ENCODE measurements at regions not wholly inside any gene's neighbourhood (a gene's known extent, or its start where the extent isn't known, plus 50 kb on each side); places are given as distances from the start of the nearest gene placed in this dataset.

GRCh38 chr3:59138966-59139365 lies 89.1 kb upstream of the CFAP20DC start:
- no peak for DNase-seq (ENCODE audit: low spot score)

GRCh38 chr3:59137415-59137814 lies 87.6 kb upstream of the CFAP20DC start:
- no peak for DNase-seq (ENCODE audit: low spot score)

GRCh38 chr3:59136081-59136480 lies 86.3 kb upstream of the CFAP20DC start:
- no peak for DNase-seq (ENCODE audit: low spot score)

GRCh38 chr3:59135096-59135495 lies 85.3 kb upstream of the CFAP20DC start:
- no peak for DNase-seq (ENCODE audit: low spot score)

GRCh38 chr3:59133311-59133710 lies 83.5 kb upstream of the CFAP20DC start:
- DNase-seq (ENCODE audit: low spot score): no peak

- no peak for DNase-seq (ENCODE audit: low spot score)
Observed at GRCh38 chr3:59131016-59131766, 81.4 kb upstream of the CFAP20DC start.

- DNase-seq (ENCODE audit: low spot score): no peak
Observed at GRCh38 chr3:59128685-59129084, 78.9 kb upstream of the CFAP20DC start.

- DNase-seq (ENCODE audit: low spot score): no peak
Observed at GRCh38 chr3:59127071-59127470, 77.2 kb upstream of the CFAP20DC start.

- no peak for DNase-seq (ENCODE audit: low spot score)
Observed at GRCh38 chr3:59126446-59126845, 76.6 kb upstream of the CFAP20DC start.

- DNase-seq (ENCODE audit: low spot score): no peak
Observed at GRCh38 chr3:59121346-59122144, 71.7 kb upstream of the CFAP20DC start.

GRCh38 chr3:59118928-59119327 lies 69.1 kb upstream of the CFAP20DC start:
- no peak for DNase-seq (ENCODE audit: low spot score)

GRCh38 chr3:59117396-59117795 lies 67.6 kb upstream of the CFAP20DC start:
- DNase-seq (ENCODE audit: low spot score): no peak

- DNase-seq (ENCODE audit: low spot score): no peak
Observed at GRCh38 chr3:59116233-59116537, 66.4 kb upstream of the CFAP20DC start.

GRCh38 chr3:59115364-59116232 lies 65.8 kb upstream of the CFAP20DC start:
- no peak for DNase-seq (ENCODE audit: low spot score)

GRCh38 chr3:59107856-59108815 lies 58.3 kb upstream of the CFAP20DC start:
- no peak for DNase-seq (ENCODE audit: low spot score)

- DNase-seq (ENCODE audit: low spot score): no peak
Observed at GRCh38 chr3:59106085-59106648, 56.3 kb upstream of the CFAP20DC start.

- no peak for DNase-seq (ENCODE audit: low spot score)
Observed at GRCh38 chr3:59103552-59103951, 53.7 kb upstream of the CFAP20DC start.

GRCh38 chr3:59101231-59101736 lies 51.5 kb upstream of the CFAP20DC start:
- no peak for DNase-seq (ENCODE audit: low spot score)

Data from HT-29 (cell line).